Astrocyte (in vitro differentiated cells and primary cell): ENCODE measurements at regions not wholly inside any gene's neighbourhood (a gene's known extent, or its start where the extent isn't known, plus 50 kb on each side); places are given as distances from the start of the nearest gene placed in this dataset.

Experiments used
- DNase-seq: peaks from one replicate; pipeline ENCODE4 v3.0.0-alpha.2; 2010; ENCODE audit warnings: low read depth
- FAIRE-seq: peaks from 2 replicates; lab custom pipeline; 2011; peaks lifted over from hg19 to GRCh38; lab: Jason Lieb, UNC
- H2AFZ ChIP-seq: 2 replicates; pipeline ENCODE4 v1.6.0; 2012; ENCODE audit warnings: low read depth, low read length, inconsistent platforms
- H3K27ac ChIP-seq: 2 replicates; pipeline ENCODE4 v1.5.1; 2011; ENCODE audit warnings: low read depth, low read length, inconsistent platforms
- H3K27me3 ChIP-seq: 2 replicates; pipeline ENCODE4 v1.6.0; 2011; ENCODE audit warnings: low read length, inconsistent platforms; ENCODE audit not compliant: insufficient read depth
- H3K36me3 ChIP-seq: 2 replicates; pipeline ENCODE4 v1.5.1; 2011; ENCODE audit warnings: low read length, inconsistent platforms; ENCODE audit not compliant: insufficient read depth
- H3K4me1 ChIP-seq: 2 replicates; pipeline ENCODE4 v1.5.1; 2011; ENCODE audit warnings: low read length, inconsistent platforms; ENCODE audit not compliant: insufficient read depth
- H3K4me2 ChIP-seq: 2 replicates; pipeline ENCODE4 v1.6.0; 2012; ENCODE audit warnings: low read length, inconsistent platforms
- H3K4me3 ChIP-seq: 2 replicates; pipeline ENCODE4 v1.5.1; 2011; ENCODE audit warnings: low read depth, mild to moderate bottlenecking, low read length, inconsistent platforms; ENCODE audit not compliant: insufficient read depth
- H3K79me2 ChIP-seq: 2 replicates; pipeline ENCODE4 v1.6.0; 2012; ENCODE audit warnings: mild to moderate bottlenecking, low read length, inconsistent platforms; ENCODE audit not compliant: insufficient read depth
- H3K9ac ChIP-seq: 2 replicates; pipeline ENCODE4 v1.6.0; 2012; ENCODE audit warnings: mild to moderate bottlenecking, low read length, inconsistent platforms
- H3K9me3 ChIP-seq: 2 replicates; pipeline ENCODE4 v1.5.1; 2012; ENCODE audit warnings: low read depth, mild to moderate bottlenecking, low read length, inconsistent platforms; ENCODE audit not compliant: insufficient read depth
- H4K20me1 ChIP-seq: 2 replicates; pipeline ENCODE4 v1.6.0; 2012; ENCODE audit warnings: low read length, inconsistent platforms; ENCODE audit not compliant: insufficient read depth
- H3K27ac Mint-ChIP-seq: one replicate; pipeline ENCODE4 v1.8.0; 2021; ENCODE audit warnings: mild to moderate bottlenecking, mixed read lengths; ENCODE audit not compliant: unreplicated experiment
- H3K27me3 Mint-ChIP-seq: one replicate; pipeline ENCODE4 v1.8.0; 2021; ENCODE audit warnings: low read depth, mixed read lengths; ENCODE audit not compliant: unreplicated experiment
- H3K36me3 Mint-ChIP-seq: one replicate; pipeline ENCODE4 v1.8.0; 2021; ENCODE audit warnings: low read depth, mixed read lengths; ENCODE audit not compliant: unreplicated experiment
- H3K4me1 Mint-ChIP-seq: one replicate; pipeline ENCODE4 v1.8.0; 2021; ENCODE audit warnings: low read depth, mixed read lengths; ENCODE audit not compliant: unreplicated experiment
- H3K4me3 Mint-ChIP-seq: one replicate; pipeline ENCODE4 v1.8.0; 2021; ENCODE audit warnings: mild to moderate bottlenecking, moderate library complexity, mixed read lengths; ENCODE audit not compliant: unreplicated experiment
- H3K9me3 Mint-ChIP-seq: one replicate; pipeline ENCODE4 v1.8.0; 2021; ENCODE audit warnings: mild to moderate bottlenecking, mixed read lengths; ENCODE audit not compliant: unreplicated experiment
- CTCF ChIP-seq: IDR thresholded peaks from 2 replicates; pipeline ENCODE4 v1.5.1; 2011; ENCODE audit warnings: low read depth, mild to moderate bottlenecking, inconsistent platforms, low read length, moderate library complexity; ENCODE audit not compliant: insufficient read depth
- EZH2 ChIP-seq: IDR thresholded peaks from 2 replicates; pipeline ENCODE4 v1.6.1; 2012; ENCODE audit warnings: mild to moderate bottlenecking, low read length, inconsistent platforms; ENCODE audit not compliant: insufficient read depth

GRCh38 chr15:96230526-96231181, 99.8 kb upstream of the NR2F2 start:
- H3K4me3 Mint-ChIP-seq: no peak overlapping the region
- no peaks in the 10 kb centered on the region for H3K79me2 ChIP-seq
- FAIRE-seq (no peak), DNase-seq (peak; percentile 60)
- no peaks in the 10 kb centered on the region for H3K27me3 Mint-ChIP-seq
- H3K27ac ChIP-seq: no peak overlapping the region
- no peaks in the 10 kb centered on the region for H3K9me3 Mint-ChIP-seq
- H3K36me3 ChIP-seq: no peaks in the 10 kb centered on the region
- H3K4me3 ChIP-seq: no peak overlapping the region
- H3K9ac ChIP-seq: no peak overlapping the region
- H3K27ac Mint-ChIP-seq: no peak overlapping the region
- peaks cover 3% of the 10 kb centered on the region for H3K4me1 Mint-ChIP-seq
- no peaks in the 10 kb centered on the region for H3K36me3 Mint-ChIP-seq
- H4K20me1 ChIP-seq: no peaks in the 10 kb centered on the region
- H2AFZ ChIP-seq: no peak overlapping the region
- H3K27me3 ChIP-seq: no peaks in the 10 kb centered on the region
- no peak for TF ChIP-seq CTCF
- TF ChIP-seq EZH2: no peak
- H3K4me2 ChIP-seq: peak overlapping the region; percentile 6
- H3K9me3 ChIP-seq: no peaks in the 10 kb centered on the region
- H3K4me1 ChIP-seq: no peaks in the 10 kb centered on the region

GRCh38 chr15:96232335-96232734, 98.2 kb upstream of the NR2F2 start:
- no peaks in the 10 kb centered on the region for H3K4me1 ChIP-seq
- no peak overlapping the region for H3K9ac ChIP-seq
- no peak overlapping the region for H3K4me2 ChIP-seq
- H3K27me3 Mint-ChIP-seq: no peaks in the 10 kb centered on the region
- no peak overlapping the region for H3K4me3 Mint-ChIP-seq
- H3K27ac ChIP-seq: no peak overlapping the region
- no peaks in the 10 kb centered on the region for H4K20me1 ChIP-seq
- DNase-seq (no peak), FAIRE-seq (no peak)
- no peaks in the 10 kb centered on the region for H3K9me3 ChIP-seq
- TF ChIP-seq EZH2: no peak
- H3K9me3 Mint-ChIP-seq: no peaks in the 10 kb centered on the region
- H3K36me3 Mint-ChIP-seq: no peaks in the 10 kb centered on the region
- no peaks in the 10 kb centered on the region for H3K27me3 ChIP-seq
- no peaks in the 10 kb centered on the region for H3K36me3 ChIP-seq
- H3K27ac Mint-ChIP-seq: no peak overlapping the region
- H3K4me3 ChIP-seq: no peak overlapping the region
- peaks cover 3% of the 10 kb centered on the region for H3K4me1 Mint-ChIP-seq
- H3K79me2 ChIP-seq: no peaks in the 10 kb centered on the region
- H2AFZ ChIP-seq: no peak overlapping the region

- Mint-ChIP-seq H3K4me3 (no peak overlapping the region), H3K27ac (no peak overlapping the region), H3K9me3 (no peaks in the 10 kb centered on the region), H3K36me3 (no peaks in the 10 kb centered on the region), H3K4me1 (peaks cover 3% of the 10 kb centered on the region), H3K27me3 (no peaks in the 10 kb centered on the region)
- no peak overlapping the region for H3K27ac ChIP-seq
- H3K4me2 ChIP-seq: no peak overlapping the region
- H3K9ac ChIP-seq: no peak overlapping the region
- FAIRE-seq (no peak), DNase-seq (peak; percentile 41)
- no peaks in the 10 kb centered on the region for H3K79me2 ChIP-seq
- no peak overlapping the region for H2AFZ ChIP-seq
- no peak overlapping the region for H3K4me3 ChIP-seq
- no peaks in the 10 kb centered on the region for H3K4me1 ChIP-seq
- H4K20me1 ChIP-seq: no peaks in the 10 kb centered on the region
- TF ChIP-seq CTCF (no peak), EZH2 (no peak)
- H3K36me3 ChIP-seq: no peaks in the 10 kb centered on the region
- no peaks in the 10 kb centered on the region for H3K9me3 ChIP-seq
- no peaks in the 10 kb centered on the region for H3K27me3 ChIP-seq
Measured at GRCh38 chr15:96234109-96234892, 96.2 kb upstream of the NR2F2 start.
